ENCODE measurements at regions not wholly inside any gene's neighbourhood (a gene's known extent, or its start where the extent isn't known, plus 50 kb on each side); places are given as distances from the start of the nearest gene placed in this dataset.

DNA sequence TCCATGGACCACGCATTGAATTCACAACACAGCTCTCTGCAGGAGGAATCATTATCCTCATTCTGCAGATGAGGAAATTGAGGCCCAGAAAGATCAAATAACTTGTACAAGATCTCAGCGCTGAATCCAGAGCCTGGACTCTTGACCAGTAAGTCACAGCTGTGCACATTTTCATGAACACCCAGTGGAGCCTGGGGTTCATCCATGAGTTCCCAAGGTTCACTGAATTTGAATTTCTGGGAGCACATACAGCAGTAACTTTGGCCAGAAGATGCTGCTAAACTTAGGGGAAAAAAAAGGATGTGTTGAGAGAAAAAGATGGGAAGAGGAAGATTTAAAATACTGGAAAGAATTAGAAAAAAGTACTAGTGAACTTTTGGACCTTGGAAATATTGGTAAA is 218.7 kb upstream of the PPARGC1A start:
- TF ChIP-seq, protein P1, sequence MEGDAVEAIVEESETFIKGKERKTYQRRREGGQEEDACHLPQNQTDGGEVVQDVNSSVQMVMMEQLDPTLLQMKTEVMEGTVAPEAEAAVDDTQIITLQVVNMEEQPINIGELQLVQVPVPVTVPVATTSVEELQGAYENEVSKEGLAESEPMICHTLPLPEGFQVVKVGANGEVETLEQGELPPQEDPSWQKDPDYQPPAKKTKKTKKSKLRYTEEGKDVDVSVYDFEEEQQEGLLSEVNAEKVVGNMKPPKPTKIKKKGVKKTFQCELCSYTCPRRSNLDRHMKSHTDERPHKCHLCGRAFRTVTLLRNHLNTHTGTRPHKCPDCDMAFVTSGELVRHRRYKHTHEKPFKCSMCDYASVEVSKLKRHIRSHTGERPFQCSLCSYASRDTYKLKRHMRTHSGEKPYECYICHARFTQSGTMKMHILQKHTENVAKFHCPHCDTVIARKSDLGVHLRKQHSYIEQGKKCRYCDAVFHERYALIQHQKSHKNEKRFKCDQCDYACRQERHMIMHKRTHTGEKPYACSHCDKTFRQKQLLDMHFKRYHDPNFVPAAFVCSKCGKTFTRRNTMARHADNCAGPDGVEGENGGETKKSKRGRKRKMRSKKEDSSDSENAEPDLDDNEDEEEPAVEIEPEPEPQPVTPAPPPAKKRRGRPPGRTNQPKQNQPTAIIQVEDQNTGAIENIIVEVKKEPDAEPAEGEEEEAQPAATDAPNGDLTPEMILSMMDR (IDR thresholded peaks at IDR 0.05; ENCODE audit: control insufficient read depth, extremely low read depth, insufficient read depth): no peak
- no peak overlapping the region for H3K4me3 ChIP-seq (ENCODE audit: low read depth, low read length)
- no peak for DNase-seq (ENCODE audit: low read depth)

DNA sequence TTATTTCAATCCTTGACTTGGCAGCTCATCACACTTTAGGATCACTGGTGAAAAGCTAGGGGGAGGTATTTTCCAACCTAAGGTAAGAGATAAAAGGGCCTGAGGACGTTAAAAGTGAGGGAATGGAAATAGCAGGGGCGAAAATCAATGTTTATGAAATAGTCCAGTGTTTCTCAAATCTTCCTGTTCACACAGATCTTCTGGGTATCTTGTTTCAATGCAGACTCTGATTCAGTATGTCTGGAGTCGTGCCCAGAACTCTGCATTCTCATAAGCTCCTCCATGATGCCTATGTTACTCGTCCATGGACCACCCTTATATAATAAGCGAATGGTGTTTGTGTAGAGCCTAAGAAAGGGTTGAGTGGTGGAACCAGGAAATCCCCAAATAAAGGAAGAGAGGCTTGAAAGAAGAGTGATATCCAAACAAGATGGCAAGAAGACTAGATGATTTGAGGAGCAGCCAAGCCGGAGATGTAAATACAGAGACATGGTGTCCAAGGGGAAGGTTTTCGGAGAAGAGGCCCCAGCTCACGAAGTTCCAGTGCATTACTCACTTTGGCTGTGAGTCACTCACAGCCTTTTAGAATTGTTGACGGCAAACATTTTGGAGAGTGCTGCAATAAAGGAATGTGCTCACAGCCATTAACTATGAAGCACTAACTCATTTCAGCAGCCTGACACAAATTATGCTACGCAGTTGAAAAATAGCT is 215.6 kb upstream of the PPARGC1A start:
- H3K4me3 ChIP-seq (ENCODE audit: low read depth, low read length): no peak overlapping the region
- TF ChIP-seq, protein P1 (IDR thresholded peaks at IDR 0.05; ENCODE audit: control insufficient read depth, extremely low read depth, insufficient read depth): no peak
- DNase-seq (ENCODE audit: low read depth): no peak

- no peak overlapping the region for H3K4me3 ChIP-seq (ENCODE audit: low read depth, low read length)
- DNase-seq (ENCODE audit: low read depth): no peak
- TF ChIP-seq, protein P1 (IDR thresholded peaks at IDR 0.05; ENCODE audit: control insufficient read depth, extremely low read depth, insufficient read depth): no peak
Measured at GRCh38 chr4:24104158-24104565, 214.3 kb upstream of the PPARGC1A start.

GRCh38 chr4:24103434-24104157 is 213.7 kb upstream of the PPARGC1A start:
- H3K4me3 ChIP-seq (ENCODE audit: low read depth, low read length): no peak overlapping the region
- TF ChIP-seq, protein P1 (IDR thresholded peaks at IDR 0.05; ENCODE audit: control insufficient read depth, extremely low read depth, insufficient read depth): no peak
- DNase-seq (ENCODE audit: low read depth): no peak

- TF ChIP-seq, protein P1 (IDR thresholded peaks at IDR 0.05; ENCODE audit: control insufficient read depth, extremely low read depth, insufficient read depth): no peak
- DNase-seq (ENCODE audit: low read depth): no peak
- H3K4me3 ChIP-seq (ENCODE audit: low read depth, low read length): no peak overlapping the region
Measured at GRCh38 chr4:24102621-24103020, 212.8 kb upstream of the PPARGC1A start.

- no peak for DNase-seq (ENCODE audit: low read depth)
- TF ChIP-seq, protein P1 (IDR thresholded peaks at IDR 0.05; ENCODE audit: control insufficient read depth, extremely low read depth, insufficient read depth): no peak
- no peak overlapping the region for H3K4me3 ChIP-seq (ENCODE audit: low read depth, low read length)
Measured at GRCh38 chr4:24096603-24097002, 206.8 kb upstream of the PPARGC1A start.
